Panc1 (cell line): ENCODE measurements at regions not wholly inside any gene's neighbourhood (a gene's known extent, or its start where the extent isn't known, plus 50 kb on each side); places are given as distances from the start of the nearest gene placed in this dataset.

ENCODE experiments used
- ATAC-seq: fragments of 200-7000 bp; cut with Tn5 transposase; 2 replicates; pipeline ENCODE4 v1.9.1; 2020; ENCODE audit warnings: mild to moderate bottlenecking, moderate library complexity
- BruUV-seq: library from RNA; stranded (reverse); fragments of 400-500 nt; replicated peaks from 2 replicates; lab custom pipeline; 2021; lab: Mats Ljungman, UMichigan
- CTCF ChIA-PET: fragments of 300-600 bp; sonication (Branson Sonifier 250); formaldehyde crosslinking; loops from one replicate; lab custom pipeline; 2022; ENCODE audit warnings: antibody characterized with exemption; lab: Charles Lee
- POLR2A ChIA-PET: fragments of 300-600 bp; sonication (Branson Sonifier 250); formaldehyde crosslinking; loops from one replicate; lab custom pipeline; 2022; ENCODE audit warnings: antibody characterized with exemption; lab: Charles Lee
- DNase-seq: peaks from one replicate; pipeline ENCODE4 v3.0.0-alpha.2; 2010; ENCODE audit warnings: low read depth, low spot score
- H3K27ac ChIP-seq: 2 replicates; pipeline ENCODE4 v1.5.1; 2011; ENCODE audit warnings: mild to moderate bottlenecking, low read length, inconsistent platforms
- H3K27me3 ChIP-seq: fragments of 200-500 bp; sonication (Bioruptor generic); 2 replicates; pipeline ENCODE4 v1.6.0; 2014; ENCODE audit warnings: low read length, inconsistent platforms; ENCODE audit not compliant: control insufficient read depth, insufficient read depth
- H3K36me3 ChIP-seq: fragments of 200-500 bp; sonication (Bioruptor generic); 2 replicates; pipeline ENCODE4 v1.5.1; 2014; ENCODE audit warnings: inconsistent platforms, mild to moderate bottlenecking, low read length, moderate library complexity; ENCODE audit not compliant: control insufficient read depth, insufficient read depth
- H3K4me1 ChIP-seq: 2 replicates; pipeline ENCODE4 v1.5.1; 2011; ENCODE audit warnings: inconsistent platforms, mild to moderate bottlenecking, low read length, moderate library complexity; ENCODE audit not compliant: control insufficient read depth, insufficient read depth
- H3K4me3 ChIP-seq, 2 experiments: 2 replicates each; pipeline ENCODE4 v1.5.1; 2011 to 2012; ENCODE audit warnings: low read depth in 2 of 2, low read length in 2 of 2, mild to moderate bottlenecking in 2 of 2, inconsistent platforms in 1 of 2, moderate library complexity in 1 of 2
- H3K9me3 ChIP-seq: fragments of 200-500 bp; sonication (Bioruptor generic); 2 replicates; pipeline ENCODE4 v1.5.1; 2014; ENCODE audit warnings: low read depth, mild to moderate bottlenecking, inconsistent platforms, low read length, moderate library complexity; ENCODE audit not compliant: control insufficient read depth, insufficient read depth
- CTCF ChIP-seq: fragments of 450-650 bp; IDR thresholded peaks from 2 replicates; pipeline ENCODE4 v1.5.1; 2017; ENCODE audit warnings: mild to moderate bottlenecking
- POLR2AphosphoS5 ChIP-seq: IDR thresholded peaks from 2 replicates; pipeline ENCODE4 v1.6.1; 2012; ENCODE audit warnings: mild to moderate bottlenecking, low read depth, low read length, moderate library complexity
- SIN3A ChIP-seq: IDR thresholded peaks from 2 replicates; pipeline ENCODE4 v1.6.1; 2012; ENCODE audit warnings: low read depth, mild to moderate bottlenecking, low read length, moderate library complexity, borderline replicate concordance; ENCODE audit not compliant: insufficient read depth
- TCF7L2 ChIP-seq: IDR thresholded peaks from 2 replicates; pipeline ENCODE4 v1.6.1; 2011; ENCODE audit warnings: mild to moderate bottlenecking, low read depth, low read length, inconsistent platforms
- in situ Hi-C: cut with HindIII; loops from 2 replicates; pipeline ENCODE4 v1.10.0; 2016; ENCODE audit warnings: low sequenced_read_pairs, low pct_unique_long_range_greater_than_20kb
- intact Hi-C: fragments of 100-400 bp; cut with micrococcal nuclease; formaldehyde crosslinking; loops from one replicate; pipeline ENCODE4 v1.10.0; 2022; ENCODE audit not compliant: unreplicated experiment
- TF ChIP-seq, protein P1 (sequence below), 2 experiments: IDR thresholded peaks; 2 replicates each; pipeline ENCODE4 v1.6.1; 2011 to 2012; ENCODE audit warnings: low read depth in 2 of 2, control low read depth in 1 of 2, low read length in 1 of 2, mild to moderate bottlenecking in 1 of 2, moderate library complexity in 1 of 2; ENCODE audit not compliant: insufficient read depth in 1 of 2

GRCh38 chr5:53333160-53333559, 147.3 kb upstream of the FST start:
- ChIA-PET POLR2A (no interaction called here), CTCF (no interaction called here)
- Histone ChIP-seq H3K4me3 (no peak overlapping the region), H3K27ac (no peak overlapping the region), H3K9me3 (no peaks in the 10 kb centered on the region), H3K4me1 (no peaks in the 10 kb centered on the region), H3K27me3 (no peaks in the 10 kb centered on the region), H3K36me3 (no peaks in the 10 kb centered on the region)
- in situ Hi-C loops (no loop called here), intact Hi-C loops (no loop called here)
- ATAC-seq (no peak), DNase-seq (no peak)
- TF ChIP-seq TCF7L2 (no peak), POLR2AphosphoS5 (no peak), CTCF (no peak), SIN3A (no peak)
- TF ChIP-seq, protein P1, sequence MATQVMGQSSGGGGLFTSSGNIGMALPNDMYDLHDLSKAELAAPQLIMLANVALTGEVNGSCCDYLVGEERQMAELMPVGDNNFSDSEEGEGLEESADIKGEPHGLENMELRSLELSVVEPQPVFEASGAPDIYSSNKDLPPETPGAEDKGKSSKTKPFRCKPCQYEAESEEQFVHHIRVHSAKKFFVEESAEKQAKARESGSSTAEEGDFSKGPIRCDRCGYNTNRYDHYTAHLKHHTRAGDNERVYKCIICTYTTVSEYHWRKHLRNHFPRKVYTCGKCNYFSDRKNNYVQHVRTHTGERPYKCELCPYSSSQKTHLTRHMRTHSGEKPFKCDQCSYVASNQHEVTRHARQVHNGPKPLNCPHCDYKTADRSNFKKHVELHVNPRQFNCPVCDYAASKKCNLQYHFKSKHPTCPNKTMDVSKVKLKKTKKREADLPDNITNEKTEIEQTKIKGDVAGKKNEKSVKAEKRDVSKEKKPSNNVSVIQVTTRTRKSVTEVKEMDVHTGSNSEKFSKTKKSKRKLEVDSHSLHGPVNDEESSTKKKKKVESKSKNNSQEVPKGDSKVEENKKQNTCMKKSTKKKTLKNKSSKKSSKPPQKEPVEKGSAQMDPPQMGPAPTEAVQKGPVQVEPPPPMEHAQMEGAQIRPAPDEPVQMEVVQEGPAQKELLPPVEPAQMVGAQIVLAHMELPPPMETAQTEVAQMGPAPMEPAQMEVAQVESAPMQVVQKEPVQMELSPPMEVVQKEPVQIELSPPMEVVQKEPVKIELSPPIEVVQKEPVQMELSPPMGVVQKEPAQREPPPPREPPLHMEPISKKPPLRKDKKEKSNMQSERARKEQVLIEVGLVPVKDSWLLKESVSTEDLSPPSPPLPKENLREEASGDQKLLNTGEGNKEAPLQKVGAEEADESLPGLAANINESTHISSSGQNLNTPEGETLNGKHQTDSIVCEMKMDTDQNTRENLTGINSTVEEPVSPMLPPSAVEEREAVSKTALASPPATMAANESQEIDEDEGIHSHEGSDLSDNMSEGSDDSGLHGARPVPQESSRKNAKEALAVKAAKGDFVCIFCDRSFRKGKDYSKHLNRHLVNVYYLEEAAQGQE (IDR thresholded peaks at IDR 0.05; ENCODE audit: insufficient read depth in 1 of 2, low read depth in 2 of 2, low read length in 1 of 2), result no peak
- no TSS peak for BruUV-seq

DNA sequence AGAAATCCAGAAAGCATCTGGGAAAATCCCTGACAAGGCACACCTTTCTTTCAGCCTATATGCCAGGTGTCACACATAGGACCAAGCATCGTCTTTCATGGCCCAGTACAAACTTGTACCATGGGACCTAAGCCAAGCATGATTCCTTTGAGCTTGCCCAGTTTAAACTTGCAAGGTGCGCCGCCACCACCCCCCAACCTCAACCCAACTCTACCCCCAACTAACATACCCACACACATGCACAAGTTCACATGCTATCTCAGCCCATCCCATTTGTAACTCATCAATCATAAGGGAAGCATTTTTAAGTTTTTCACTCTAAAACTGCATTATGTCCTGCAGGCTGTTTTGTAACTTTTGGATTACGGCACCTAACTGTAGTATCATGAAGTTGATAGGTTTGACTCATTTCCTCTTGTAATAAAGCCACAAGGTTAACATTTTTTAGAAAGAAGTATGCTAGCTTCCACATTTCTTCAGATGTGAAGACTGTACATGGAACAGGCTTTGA, 145.9 kb upstream of the FST start:
- TF ChIP-seq CTCF (no peak), POLR2AphosphoS5 (no peak), SIN3A (no peak), TCF7L2 (no peak)
- TF ChIP-seq, protein P1 (IDR thresholded peaks at IDR 0.05; ENCODE audit: insufficient read depth in 1 of 2, low read depth in 2 of 2, low read length in 1 of 2), result no peak
- no peaks in the 10 kb centered on the region for H3K9me3 ChIP-seq
- intact Hi-C loops, result no loop called here
- ChIA-PET CTCF (no interaction called here), POLR2A (no interaction called here)
- no peak for DNase-seq
- no peak overlapping the region for H3K4me3 ChIP-seq
- no peaks in the 10 kb centered on the region for H3K4me1 ChIP-seq
- H3K27me3 ChIP-seq, result no peaks in the 10 kb centered on the region; the same call in 1 of the 2 replicates
- no TSS peak for BruUV-seq
- in situ Hi-C loops, result no loop called here
- no peaks in the 10 kb centered on the region for H3K36me3 ChIP-seq
- no peak for ATAC-seq
- H3K27ac ChIP-seq, result no peak overlapping the region
